PFSK-1 (cell line): ENCODE measurements at regions not wholly inside any gene's neighbourhood (a gene's known extent, or its start where the extent isn't known, plus 50 kb on each side); places are given as distances from the start of the nearest gene placed in this dataset.

Source experiments
- POLR2AphosphoS5 ChIP-seq: IDR thresholded peaks from 2 replicates; pipeline ENCODE4 v1.6.1; 2012; ENCODE audit warnings: low read depth, mild to moderate bottlenecking, control low read depth, low read length, moderate library complexity
- SIN3A ChIP-seq: IDR thresholded peaks from 2 replicates; pipeline ENCODE4 v1.6.1; 2012; ENCODE audit warnings: mild to moderate bottlenecking, low read length, moderate library complexity, borderline replicate concordance; ENCODE audit not compliant: insufficient read depth
- TF ChIP-seq, protein P1 (sequence below), 2 experiments: IDR thresholded peaks; 2 replicates each; pipeline versions ENCODE4 v1.6.1 to v1.8.0; 2011 to 2012; ENCODE audit warnings: low read depth in 2 of 2, low read length in 2 of 2, control low read depth in 1 of 2, inconsistent platforms in 1 of 2, mild to moderate bottlenecking in 1 of 2, moderate library complexity in 1 of 2; ENCODE audit not compliant: insufficient read depth in 1 of 2

DNA sequence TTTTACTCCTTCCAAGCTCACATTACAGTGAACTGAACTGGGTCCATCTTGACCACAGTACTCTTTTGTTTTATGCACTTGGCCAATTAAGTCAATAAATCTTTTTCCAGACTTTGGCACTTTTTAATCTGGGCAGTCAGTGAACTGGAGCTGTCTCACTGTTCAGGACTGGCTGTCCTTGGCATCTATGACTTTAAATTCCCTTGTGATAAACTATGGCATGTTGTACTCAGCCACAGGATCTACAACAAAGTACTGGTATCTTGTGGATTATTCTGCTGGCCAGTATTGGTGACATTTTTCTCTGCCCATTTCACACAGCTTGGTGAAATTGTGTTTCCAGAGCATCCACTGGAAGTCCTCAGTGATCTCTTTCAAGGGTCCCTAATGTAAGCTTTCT lies 1144.8 kb upstream of the SEMA6A start:
- TF ChIP-seq POLR2AphosphoS5 (no peak), SIN3A (no peak)
- TF ChIP-seq, protein P1, sequence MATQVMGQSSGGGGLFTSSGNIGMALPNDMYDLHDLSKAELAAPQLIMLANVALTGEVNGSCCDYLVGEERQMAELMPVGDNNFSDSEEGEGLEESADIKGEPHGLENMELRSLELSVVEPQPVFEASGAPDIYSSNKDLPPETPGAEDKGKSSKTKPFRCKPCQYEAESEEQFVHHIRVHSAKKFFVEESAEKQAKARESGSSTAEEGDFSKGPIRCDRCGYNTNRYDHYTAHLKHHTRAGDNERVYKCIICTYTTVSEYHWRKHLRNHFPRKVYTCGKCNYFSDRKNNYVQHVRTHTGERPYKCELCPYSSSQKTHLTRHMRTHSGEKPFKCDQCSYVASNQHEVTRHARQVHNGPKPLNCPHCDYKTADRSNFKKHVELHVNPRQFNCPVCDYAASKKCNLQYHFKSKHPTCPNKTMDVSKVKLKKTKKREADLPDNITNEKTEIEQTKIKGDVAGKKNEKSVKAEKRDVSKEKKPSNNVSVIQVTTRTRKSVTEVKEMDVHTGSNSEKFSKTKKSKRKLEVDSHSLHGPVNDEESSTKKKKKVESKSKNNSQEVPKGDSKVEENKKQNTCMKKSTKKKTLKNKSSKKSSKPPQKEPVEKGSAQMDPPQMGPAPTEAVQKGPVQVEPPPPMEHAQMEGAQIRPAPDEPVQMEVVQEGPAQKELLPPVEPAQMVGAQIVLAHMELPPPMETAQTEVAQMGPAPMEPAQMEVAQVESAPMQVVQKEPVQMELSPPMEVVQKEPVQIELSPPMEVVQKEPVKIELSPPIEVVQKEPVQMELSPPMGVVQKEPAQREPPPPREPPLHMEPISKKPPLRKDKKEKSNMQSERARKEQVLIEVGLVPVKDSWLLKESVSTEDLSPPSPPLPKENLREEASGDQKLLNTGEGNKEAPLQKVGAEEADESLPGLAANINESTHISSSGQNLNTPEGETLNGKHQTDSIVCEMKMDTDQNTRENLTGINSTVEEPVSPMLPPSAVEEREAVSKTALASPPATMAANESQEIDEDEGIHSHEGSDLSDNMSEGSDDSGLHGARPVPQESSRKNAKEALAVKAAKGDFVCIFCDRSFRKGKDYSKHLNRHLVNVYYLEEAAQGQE (IDR thresholded peaks at IDR 0.05; ENCODE audit: insufficient read depth in 1 of 2, low read depth in 2 of 2, low read length in 2 of 2): no peak
